Suprapubic skin (tissue), 4 donors: ENCODE measurements at regions not wholly inside any gene's neighbourhood (a gene's known extent, or its start where the extent isn't known, plus 50 kb on each side); places are given as distances from the start of the nearest gene placed in this dataset.

Source experiments
- CTCF ChIP-seq, 2 donors: fragments of 200-600 bp in 1 of 2; fragments of 450-650 bp in 1 of 2; sonication (generic) in 1 of 2; IDR thresholded peaks; one replicate each; pipeline ENCODE4 v1.5.1; 2016 to 2019; ENCODE audit warnings: antibody characterized with exemption in 2 of 2, mild to moderate bottlenecking in 1 of 2, moderate library complexity in 1 of 2
- EP300 ChIP-seq: sonication (generic); formaldehyde crosslinking; IDR thresholded peaks from one replicate; pipeline ENCODE4 v1.6.1; 2017; ENCODE audit warnings: antibody characterized with exemption
- POLR2A ChIP-seq, 2 donors: fragments of 450-650 bp; IDR thresholded peaks; one replicate each; pipeline ENCODE4 v1.6.1; 2017; ENCODE audit warnings: antibody characterized with exemption in 2 of 2, mild to moderate bottlenecking in 2 of 2, moderate library complexity in 2 of 2
- POLR2AphosphoS5 ChIP-seq, 3 donors: sonication (generic); formaldehyde crosslinking; IDR thresholded peaks; one replicate each; pipeline ENCODE4 v1.6.1; 2017; ENCODE audit warnings: antibody characterized with exemption in 3 of 3

- TF ChIP-seq POLR2AphosphoS5 (IDR thresholded peaks at IDR 0.05) (no peak), CTCF (IDR thresholded peaks at IDR 0.05) (no peak), POLR2A (IDR thresholded peaks at IDR 0.05) (no peak), EP300 (no peak)
These were observed 161.1 kb upstream of the MCHR2 start for GRCh38 chr6:100155141-100155540.
